ENCODE measurements at regions not wholly inside any gene's neighbourhood (a gene's known extent, or its start where the extent isn't known, plus 50 kb on each side); places are given as distances from the start of the nearest gene placed in this dataset.

DNA sequence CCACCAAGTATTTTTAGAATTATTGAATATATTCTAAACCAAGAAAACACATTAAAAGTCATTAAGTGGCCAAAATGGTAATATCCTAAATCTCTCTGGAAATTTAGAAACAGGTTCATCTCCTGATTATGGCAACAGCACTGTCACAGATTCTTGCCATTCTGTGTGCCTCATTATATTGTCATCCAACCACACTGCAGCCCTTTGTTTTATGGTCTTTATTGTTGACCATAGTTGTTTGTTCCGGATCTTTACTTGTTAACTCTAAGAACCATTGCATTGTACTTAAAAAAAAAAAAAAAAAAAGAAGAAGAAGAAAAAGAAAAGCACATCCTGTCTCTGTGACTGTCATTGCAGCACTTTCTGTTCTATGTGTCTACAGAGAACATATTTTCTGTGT, 822.1 kb upstream of the ADGRL3 start:
- TF ChIP-seq, protein P1, sequence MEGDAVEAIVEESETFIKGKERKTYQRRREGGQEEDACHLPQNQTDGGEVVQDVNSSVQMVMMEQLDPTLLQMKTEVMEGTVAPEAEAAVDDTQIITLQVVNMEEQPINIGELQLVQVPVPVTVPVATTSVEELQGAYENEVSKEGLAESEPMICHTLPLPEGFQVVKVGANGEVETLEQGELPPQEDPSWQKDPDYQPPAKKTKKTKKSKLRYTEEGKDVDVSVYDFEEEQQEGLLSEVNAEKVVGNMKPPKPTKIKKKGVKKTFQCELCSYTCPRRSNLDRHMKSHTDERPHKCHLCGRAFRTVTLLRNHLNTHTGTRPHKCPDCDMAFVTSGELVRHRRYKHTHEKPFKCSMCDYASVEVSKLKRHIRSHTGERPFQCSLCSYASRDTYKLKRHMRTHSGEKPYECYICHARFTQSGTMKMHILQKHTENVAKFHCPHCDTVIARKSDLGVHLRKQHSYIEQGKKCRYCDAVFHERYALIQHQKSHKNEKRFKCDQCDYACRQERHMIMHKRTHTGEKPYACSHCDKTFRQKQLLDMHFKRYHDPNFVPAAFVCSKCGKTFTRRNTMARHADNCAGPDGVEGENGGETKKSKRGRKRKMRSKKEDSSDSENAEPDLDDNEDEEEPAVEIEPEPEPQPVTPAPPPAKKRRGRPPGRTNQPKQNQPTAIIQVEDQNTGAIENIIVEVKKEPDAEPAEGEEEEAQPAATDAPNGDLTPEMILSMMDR (IDR thresholded peaks at IDR 0.05): no peak
- TF ChIP-seq SMAD3 (CRISPR knock-in tag; IDR thresholded peaks at IDR 0.05; ENCODE audit: borderline replicate concordance): no peak
- TF ChIP-seq, protein P2, sequence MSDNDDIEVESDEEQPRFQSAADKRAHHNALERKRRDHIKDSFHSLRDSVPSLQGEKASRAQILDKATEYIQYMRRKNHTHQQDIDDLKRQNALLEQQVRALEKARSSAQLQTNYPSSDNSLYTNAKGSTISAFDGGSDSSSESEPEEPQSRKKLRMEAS (CRISPR knock-in tag; IDR thresholded peaks at IDR 0.05): no peak
- no peak for TF ChIP-seq ZBTB21 (CRISPR knock-in tag; IDR thresholded peaks at IDR 0.05; ENCODE audit: borderline replicate concordance)
- TF ChIP-seq, protein P3, sequence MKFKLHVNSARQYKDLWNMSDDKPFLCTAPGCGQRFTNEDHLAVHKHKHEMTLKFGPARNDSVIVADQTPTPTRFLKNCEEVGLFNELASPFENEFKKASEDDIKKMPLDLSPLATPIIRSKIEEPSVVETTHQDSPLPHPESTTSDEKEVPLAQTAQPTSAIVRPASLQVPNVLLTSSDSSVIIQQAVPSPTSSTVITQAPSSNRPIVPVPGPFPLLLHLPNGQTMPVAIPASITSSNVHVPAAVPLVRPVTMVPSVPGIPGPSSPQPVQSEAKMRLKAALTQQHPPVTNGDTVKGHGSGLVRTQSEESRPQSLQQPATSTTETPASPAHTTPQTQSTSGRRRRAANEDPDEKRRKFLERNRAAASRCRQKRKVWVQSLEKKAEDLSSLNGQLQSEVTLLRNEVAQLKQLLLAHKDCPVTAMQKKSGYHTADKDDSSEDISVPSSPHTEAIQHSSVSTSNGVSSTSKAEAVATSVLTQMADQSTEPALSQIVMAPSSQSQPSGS (CRISPR knock-in tag; IDR thresholded peaks at IDR 0.05; ENCODE audit: borderline replicate concordance, low read depth): no peak
- TF ChIP-seq, protein P4, sequence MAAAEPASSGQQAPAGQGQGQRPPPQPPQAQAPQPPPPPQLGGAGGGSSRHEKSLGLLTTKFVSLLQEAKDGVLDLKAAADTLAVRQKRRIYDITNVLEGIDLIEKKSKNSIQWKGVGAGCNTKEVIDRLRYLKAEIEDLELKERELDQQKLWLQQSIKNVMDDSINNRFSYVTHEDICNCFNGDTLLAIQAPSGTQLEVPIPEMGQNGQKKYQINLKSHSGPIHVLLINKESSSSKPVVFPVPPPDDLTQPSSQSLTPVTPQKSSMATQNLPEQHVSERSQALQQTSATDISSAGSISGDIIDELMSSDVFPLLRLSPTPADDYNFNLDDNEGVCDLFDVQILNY (CRISPR knock-in tag; IDR thresholded peaks at IDR 0.05): no peak
- no peak for TF ChIP-seq IRF2 (CRISPR knock-in tag; IDR thresholded peaks at IDR 0.05; ENCODE audit: borderline replicate concordance, low read depth)
- TF ChIP-seq CREB1 (CRISPR knock-in tag; IDR thresholded peaks at IDR 0.05): no peak
- TF ChIP-seq, protein P5, sequence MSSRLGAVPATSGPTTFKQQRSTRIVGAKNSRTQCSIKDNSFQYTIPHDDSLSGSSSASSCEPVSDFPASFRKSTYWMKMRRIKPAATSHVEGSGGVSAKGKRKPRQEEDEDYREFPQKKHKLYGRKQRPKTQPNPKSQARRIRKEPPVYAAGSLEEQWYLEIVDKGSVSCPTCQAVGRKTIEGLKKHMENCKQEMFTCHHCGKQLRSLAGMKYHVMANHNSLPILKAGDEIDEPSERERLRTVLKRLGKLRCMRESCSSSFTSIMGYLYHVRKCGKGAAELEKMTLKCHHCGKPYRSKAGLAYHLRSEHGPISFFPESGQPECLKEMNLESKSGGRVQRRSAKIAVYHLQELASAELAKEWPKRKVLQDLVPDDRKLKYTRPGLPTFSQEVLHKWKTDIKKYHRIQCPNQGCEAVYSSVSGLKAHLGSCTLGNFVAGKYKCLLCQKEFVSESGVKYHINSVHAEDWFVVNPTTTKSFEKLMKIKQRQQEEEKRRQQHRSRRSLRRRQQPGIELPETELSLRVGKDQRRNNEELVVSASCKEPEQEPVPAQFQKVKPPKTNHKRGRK (CRISPR knock-in tag; IDR thresholded peaks at IDR 0.05; ENCODE audit: borderline replicate concordance): no peak
- TF ChIP-seq GABPB1 (CRISPR knock-in tag; IDR thresholded peaks at IDR 0.05): no peak
- no peak for TF ChIP-seq KAT7 (CRISPR knock-in tag; IDR thresholded peaks at IDR 0.05; ENCODE audit: borderline replicate concordance)
- TF ChIP-seq, protein P6, sequence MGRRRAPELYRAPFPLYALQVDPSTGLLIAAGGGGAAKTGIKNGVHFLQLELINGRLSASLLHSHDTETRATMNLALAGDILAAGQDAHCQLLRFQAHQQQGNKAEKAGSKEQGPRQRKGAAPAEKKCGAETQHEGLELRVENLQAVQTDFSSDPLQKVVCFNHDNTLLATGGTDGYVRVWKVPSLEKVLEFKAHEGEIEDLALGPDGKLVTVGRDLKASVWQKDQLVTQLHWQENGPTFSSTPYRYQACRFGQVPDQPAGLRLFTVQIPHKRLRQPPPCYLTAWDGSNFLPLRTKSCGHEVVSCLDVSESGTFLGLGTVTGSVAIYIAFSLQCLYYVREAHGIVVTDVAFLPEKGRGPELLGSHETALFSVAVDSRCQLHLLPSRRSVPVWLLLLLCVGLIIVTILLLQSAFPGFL (CRISPR knock-in tag; IDR thresholded peaks at IDR 0.05; ENCODE audit: borderline replicate concordance): no peak

All from WTC11 (cell line).